Endothelial cell (in vitro differentiated cells): ENCODE measurements at regions not wholly inside any gene's neighbourhood (a gene's known extent, or its start where the extent isn't known, plus 50 kb on each side); places are given as distances from the start of the nearest gene placed in this dataset.

ENCODE experiments used
- DNase-seq: peaks from one replicate; pipeline ENCODE4 v3.0.0; 2021; ENCODE audit warnings: low spot score
- H3K27ac Mint-ChIP-seq: one replicate; pipeline ENCODE4 v1.8.0; 2021; ENCODE audit warnings: mixed read lengths, inconsistent platforms; ENCODE audit not compliant: unreplicated experiment
- H3K27me3 Mint-ChIP-seq: one replicate; pipeline ENCODE4 v1.8.0; 2021; ENCODE audit warnings: mild to moderate bottlenecking, moderate library complexity, mixed read lengths, inconsistent platforms; ENCODE audit not compliant: unreplicated experiment
- H3K36me3 Mint-ChIP-seq: one replicate; pipeline ENCODE4 v1.8.0; 2021; ENCODE audit warnings: mild to moderate bottlenecking, low read depth, mixed read lengths, inconsistent platforms; ENCODE audit not compliant: unreplicated experiment
- H3K4me1 Mint-ChIP-seq: one replicate; pipeline ENCODE4 v1.8.0; 2021; ENCODE audit warnings: mild to moderate bottlenecking, mixed read lengths, inconsistent platforms; ENCODE audit not compliant: unreplicated experiment
- H3K4me3 Mint-ChIP-seq: one replicate; pipeline ENCODE4 v1.8.0; 2021; ENCODE audit warnings: mild to moderate bottlenecking, mixed read lengths, inconsistent platforms; ENCODE audit not compliant: unreplicated experiment
- H3K9me3 Mint-ChIP-seq: one replicate; pipeline ENCODE4 v1.8.0; 2021; ENCODE audit warnings: mixed read lengths, inconsistent platforms; ENCODE audit not compliant: unreplicated experiment
- TF ChIP-seq, protein P1 (sequence below): fragments of 200-600 bp; sonication (generic); IDR thresholded peaks from one replicate; pipeline ENCODE4 v1.5.0; 2021; ENCODE audit warnings: antibody characterized with exemption; ENCODE audit not compliant: unreplicated experiment

DNA sequence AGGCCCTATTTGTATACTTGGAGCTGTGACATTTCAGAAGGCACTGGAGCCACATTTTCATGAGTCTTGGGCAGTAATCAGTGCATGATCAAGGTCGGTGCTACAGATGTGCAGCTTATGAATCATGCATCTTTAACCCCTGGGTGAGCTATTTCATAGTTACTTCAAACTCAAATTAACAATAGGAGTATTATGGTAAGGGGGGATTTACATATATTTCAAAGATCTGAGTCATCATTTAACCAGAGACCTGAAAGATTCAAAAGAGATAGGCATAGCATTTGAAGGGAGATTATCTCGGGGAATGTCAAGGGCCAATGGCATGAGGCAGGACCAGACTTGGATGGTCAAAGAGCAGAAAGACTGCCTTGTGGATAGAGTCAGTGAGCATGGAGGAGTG, 169.0 kb upstream of the GRIN3A start:
- no peak overlapping the region for H3K27ac Mint-ChIP-seq
- H3K4me1 Mint-ChIP-seq: no peaks in the 10 kb centered on the region
- H3K9me3 Mint-ChIP-seq: peaks cover 4% of the 10 kb centered on the region
- H3K27me3 Mint-ChIP-seq: no peaks in the 10 kb centered on the region
- no peak overlapping the region for H3K4me3 Mint-ChIP-seq
- TF ChIP-seq, protein P1, sequence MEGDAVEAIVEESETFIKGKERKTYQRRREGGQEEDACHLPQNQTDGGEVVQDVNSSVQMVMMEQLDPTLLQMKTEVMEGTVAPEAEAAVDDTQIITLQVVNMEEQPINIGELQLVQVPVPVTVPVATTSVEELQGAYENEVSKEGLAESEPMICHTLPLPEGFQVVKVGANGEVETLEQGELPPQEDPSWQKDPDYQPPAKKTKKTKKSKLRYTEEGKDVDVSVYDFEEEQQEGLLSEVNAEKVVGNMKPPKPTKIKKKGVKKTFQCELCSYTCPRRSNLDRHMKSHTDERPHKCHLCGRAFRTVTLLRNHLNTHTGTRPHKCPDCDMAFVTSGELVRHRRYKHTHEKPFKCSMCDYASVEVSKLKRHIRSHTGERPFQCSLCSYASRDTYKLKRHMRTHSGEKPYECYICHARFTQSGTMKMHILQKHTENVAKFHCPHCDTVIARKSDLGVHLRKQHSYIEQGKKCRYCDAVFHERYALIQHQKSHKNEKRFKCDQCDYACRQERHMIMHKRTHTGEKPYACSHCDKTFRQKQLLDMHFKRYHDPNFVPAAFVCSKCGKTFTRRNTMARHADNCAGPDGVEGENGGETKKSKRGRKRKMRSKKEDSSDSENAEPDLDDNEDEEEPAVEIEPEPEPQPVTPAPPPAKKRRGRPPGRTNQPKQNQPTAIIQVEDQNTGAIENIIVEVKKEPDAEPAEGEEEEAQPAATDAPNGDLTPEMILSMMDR: no peak
- no peaks in the 10 kb centered on the region for H3K36me3 Mint-ChIP-seq
- DNase-seq: no peak

DNA sequence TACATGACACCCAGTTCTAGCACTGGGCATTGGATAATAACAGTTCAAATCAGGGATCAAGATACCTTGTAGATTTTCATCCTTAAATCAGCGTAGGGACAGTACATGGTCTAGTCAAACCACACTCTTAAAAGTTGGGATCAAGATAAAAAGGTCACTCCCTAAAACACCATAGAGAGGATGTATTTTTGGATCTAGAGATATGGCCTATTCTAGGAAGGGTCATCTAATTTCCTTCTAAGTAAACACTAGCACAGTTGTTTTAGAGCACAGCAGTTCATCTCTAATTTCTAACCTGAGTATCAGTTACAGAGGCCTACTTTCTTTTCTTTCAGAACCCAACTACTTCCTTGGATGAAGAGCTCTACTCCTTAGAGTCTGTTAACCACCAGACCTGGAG, 166.4 kb upstream of the GRIN3A start:
- TF ChIP-seq, protein P1: no peak
- Mint-ChIP-seq H3K4me3 (no peak overlapping the region), H3K27ac (no peak overlapping the region), H3K4me1 (no peaks in the 10 kb centered on the region), H3K27me3 (no peaks in the 10 kb centered on the region), H3K36me3 (no peaks in the 10 kb centered on the region), H3K9me3 (peaks cover 4% of the 10 kb centered on the region)
- no peak for DNase-seq

DNA sequence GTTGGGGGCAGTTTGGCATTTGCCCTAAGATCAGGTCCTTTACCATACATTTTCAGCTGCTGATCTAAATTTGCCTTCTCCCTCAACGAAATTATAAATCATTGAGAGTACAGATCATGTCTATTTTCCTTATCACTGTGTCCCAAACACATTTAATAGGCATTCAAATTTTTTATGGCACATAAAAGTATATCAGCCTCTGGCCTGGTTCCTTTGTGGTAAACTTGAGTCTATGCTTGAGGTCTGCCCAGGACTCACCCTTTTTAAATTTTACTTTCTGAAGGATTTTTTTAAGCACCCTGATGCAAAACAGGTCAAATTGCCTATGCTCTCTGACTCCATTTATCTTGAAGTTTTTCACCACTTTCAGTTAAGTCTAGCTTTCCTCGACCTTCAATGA, 163.6 kb upstream of the GRIN3A start:
- Mint-ChIP-seq H3K4me3 (no peak overlapping the region), H3K27ac (no peak overlapping the region), H3K27me3 (no peaks in the 10 kb centered on the region), H3K4me1 (no peaks in the 10 kb centered on the region), H3K9me3 (peaks cover 4% of the 10 kb centered on the region), H3K36me3 (no peaks in the 10 kb centered on the region)
- DNase-seq: no peak
- TF ChIP-seq, protein P1: no peak

DNA sequence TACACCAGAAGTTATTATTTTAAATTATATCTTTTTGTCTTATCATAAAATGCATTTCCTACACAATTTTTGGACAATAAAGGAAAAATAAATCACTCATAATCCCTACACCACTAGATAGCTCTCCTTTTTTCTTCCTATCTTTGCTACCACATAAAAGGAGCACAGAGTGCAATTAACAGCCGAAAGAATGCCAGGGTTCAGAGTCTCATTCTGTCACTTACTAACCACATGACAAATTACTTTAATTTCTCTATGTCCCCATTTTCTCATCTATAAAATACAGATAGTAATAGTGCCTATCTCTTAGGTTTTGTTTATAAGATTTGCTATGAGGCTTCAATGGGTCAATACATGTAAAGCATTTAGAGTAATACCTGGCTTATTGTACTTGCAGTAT, 158.7 kb upstream of the GRIN3A start:
- TF ChIP-seq, protein P1: no peak
- H3K9me3 Mint-ChIP-seq: no peaks in the 10 kb centered on the region
- no peak overlapping the region for H3K4me3 Mint-ChIP-seq
- no peak overlapping the region for H3K27ac Mint-ChIP-seq
- H3K36me3 Mint-ChIP-seq: no peaks in the 10 kb centered on the region
- no peaks in the 10 kb centered on the region for H3K27me3 Mint-ChIP-seq
- no peak for DNase-seq
- H3K4me1 Mint-ChIP-seq: no peaks in the 10 kb centered on the region

DNA sequence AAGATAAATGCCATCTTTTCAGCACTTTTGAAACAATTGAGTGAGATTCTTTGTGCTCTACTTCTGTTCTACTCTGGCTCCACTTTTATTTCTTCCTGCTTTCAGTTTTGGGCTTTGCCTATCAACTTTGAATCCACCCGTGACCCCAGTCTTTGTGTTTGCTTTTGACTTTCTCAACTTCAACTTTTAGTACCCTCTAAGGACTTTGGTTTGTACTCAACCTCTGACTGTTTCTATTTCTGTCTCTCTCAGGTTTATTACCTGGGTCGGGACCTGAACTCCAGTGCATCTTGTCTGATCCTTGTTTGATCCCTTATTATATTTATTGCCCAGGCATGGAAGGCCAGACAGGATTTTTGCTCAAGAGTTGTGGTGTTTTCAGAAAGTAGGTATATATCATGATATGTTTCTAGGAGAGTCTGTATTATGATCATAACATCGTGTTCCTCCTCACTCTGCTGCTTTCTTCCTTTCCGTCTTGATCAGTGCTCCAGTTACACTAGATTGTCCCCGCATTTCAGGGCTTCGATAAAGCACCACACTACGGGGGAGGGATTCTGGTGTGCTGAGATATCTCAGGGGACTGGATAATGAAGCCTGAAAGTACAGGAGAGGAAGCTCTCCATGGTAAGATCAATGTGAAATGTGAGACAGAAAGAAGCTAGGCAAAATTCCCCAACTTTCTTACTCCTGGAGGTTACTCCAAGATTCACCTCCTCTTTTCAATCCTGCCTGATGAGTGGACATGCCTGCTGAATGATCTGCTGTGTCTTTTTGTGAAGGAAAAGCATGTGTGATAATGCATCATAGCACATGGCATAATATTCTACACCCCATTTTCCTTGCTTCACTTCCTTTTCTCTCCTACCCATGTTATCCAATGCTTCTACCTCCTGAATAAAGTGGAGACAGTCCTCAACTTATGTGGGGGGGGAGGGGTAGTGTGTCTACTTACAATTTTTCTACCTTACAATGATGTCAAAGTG, 155.5 kb upstream of the GRIN3A start:
- no peak overlapping the region for H3K27ac Mint-ChIP-seq
- TF ChIP-seq, protein P1: no peak
- H3K4me3 Mint-ChIP-seq: no peak overlapping the region
- no peaks in the 10 kb centered on the region for H3K4me1 Mint-ChIP-seq
- no peak for DNase-seq
- no peaks in the 10 kb centered on the region for H3K9me3 Mint-ChIP-seq
- H3K36me3 Mint-ChIP-seq: no peaks in the 10 kb centered on the region
- H3K27me3 Mint-ChIP-seq: no peaks in the 10 kb centered on the region
